ENCODE measurements at regions not wholly inside any gene's neighbourhood (a gene's known extent, or its start where the extent isn't known, plus 50 kb on each side); places are given as distances from the start of the nearest gene placed in this dataset.

- no peak for DNase-seq
Observed at GRCh38 chr12:67370979-67371378, 101.8 kb downstream of the CAND1 start.

DNA sequence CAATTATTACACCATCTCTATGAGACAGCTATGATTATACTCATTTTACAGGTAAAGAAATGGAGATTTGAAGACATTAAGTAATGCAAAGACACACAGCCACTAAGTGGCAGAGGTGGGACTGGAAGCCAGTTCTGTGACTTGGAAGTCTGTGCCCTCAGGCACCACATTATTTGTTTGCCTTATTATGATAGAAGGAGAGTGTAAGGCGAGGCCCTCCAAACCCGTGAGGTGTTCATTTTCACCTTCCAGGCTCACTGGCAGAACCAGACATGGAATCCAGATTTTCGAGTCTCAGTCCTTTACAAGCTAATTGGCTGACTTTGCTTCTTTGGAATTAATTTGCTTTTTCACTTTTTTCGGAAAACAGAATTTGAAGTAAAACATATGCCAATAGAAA, 107.9 kb downstream of the CAND1 start:
- no peak for DNase-seq

DNA sequence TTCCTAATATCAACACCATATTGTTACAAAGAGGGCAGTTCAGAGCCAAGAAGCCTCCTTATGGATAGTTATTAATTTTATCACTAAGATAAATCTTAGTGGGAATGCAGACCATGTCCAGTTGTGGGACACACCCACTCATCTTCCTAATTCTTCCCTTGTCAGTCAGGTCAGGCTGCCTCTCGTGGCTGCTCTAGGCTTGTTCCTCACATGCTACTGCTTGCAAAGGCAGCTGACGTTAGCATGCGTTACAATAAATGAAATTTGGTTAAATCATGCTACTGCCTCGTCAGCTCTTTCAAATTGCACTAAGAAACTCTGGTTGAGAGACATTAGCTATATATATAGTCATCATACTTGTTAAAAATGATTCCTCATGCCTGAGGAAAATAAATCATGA, 108.4 kb downstream of the CAND1 start:
- no peak for DNase-seq

- no peak for DNase-seq
Observed at GRCh38 chr12:67382241-67382871, 113.2 kb downstream of the CAND1 start.

DNA sequence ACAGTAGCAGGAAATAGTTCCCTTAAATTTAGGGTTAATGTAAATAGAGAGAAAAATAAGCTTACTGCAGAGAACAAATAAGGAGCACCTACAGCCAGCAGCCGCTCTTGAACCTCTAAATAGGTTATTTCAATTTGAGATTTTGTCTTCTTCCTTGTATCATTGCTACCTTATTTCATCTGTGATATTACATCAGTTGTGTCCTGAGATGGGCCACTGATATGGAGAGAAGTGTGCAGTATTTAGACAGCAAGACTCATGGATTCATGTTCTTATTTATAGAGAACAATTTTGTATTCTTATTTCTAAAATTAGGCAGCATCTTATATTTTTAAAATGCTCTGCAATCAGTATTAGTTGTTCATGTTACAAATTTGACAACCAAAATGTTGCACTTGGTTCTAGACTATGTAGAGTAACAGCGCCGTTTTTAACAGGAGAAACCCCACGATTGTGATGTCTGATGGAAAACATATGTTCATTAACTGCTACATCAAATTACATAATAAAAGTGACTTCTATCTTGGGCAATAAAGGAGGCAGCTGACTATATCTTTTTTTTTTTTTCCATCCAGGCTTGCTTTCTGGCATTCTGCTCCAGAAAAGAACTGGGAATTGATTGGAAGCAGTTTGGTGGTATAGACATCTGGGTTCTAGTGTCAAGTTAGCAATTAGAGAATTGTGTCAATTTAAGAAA, 117.9 kb downstream of the CAND1 start:
- DNase-seq, result no peak

- DNase-seq, result no peak
Observed at GRCh38 chr12:67388331-67389138, 119.4 kb downstream of the CAND1 start.

DNA sequence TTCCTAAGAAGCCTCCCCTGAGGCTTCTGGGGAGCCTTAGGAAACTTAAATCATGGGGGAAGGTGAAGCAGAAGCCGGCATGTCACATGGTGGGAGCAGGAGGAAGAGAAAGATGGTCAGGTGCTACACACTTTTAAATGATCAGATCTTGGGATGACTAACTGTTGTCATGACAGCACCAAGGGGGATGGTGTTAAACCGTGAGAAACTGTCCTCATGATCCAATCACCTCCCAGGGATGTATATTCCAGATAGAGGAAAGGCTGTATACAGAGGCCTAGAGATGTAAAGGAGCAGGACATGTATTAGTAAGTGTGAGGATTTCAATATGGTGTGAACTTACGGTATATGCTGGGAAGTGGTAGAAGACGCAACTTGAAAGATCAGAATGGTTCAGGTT, 121.1 kb downstream of the CAND1 start:
- no peak for DNase-seq

DNA sequence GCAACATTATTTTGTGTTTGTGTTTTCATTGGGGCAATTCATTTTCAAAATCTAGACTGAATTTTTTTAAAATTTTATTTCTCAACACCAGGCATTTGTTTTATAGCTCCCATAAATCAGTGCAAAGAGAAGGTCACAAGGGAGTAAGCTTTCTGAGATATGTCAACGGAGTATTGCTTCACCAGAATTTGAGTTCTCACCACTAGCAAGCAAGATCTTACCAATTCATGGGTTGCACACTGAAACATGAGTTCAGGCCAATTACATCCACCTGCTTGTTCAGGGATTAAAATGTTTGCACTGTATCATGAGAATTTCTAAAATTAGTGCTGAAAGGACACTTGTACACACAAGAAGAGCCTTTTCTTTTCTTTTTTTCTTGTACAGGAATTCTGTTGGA, 121.9 kb downstream of the CAND1 start:
- DNase-seq, result no peak

- no peak for DNase-seq
Observed at GRCh38 chr12:67391656-67392055, 122.5 kb downstream of the CAND1 start.

DNA sequence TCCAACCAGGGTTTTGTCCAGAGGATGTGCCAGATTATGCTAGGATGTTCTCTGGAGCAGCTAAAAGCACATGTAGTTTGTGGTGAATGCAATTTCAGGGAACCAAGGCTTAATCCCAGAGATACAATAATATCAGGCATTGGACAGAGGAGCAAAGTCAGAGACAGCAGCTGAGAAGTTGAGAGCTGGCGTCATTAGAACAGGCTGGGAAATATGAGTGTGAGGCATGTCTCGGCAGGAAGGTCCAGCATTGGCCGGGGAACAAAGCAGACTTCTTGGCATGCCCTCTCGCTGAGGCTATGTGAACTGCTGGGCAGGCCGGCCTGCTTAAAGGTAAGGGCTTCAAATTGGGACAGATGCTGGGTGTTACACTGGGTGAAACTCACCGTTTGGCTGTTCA, 125.4 kb downstream of the CAND1 start:
- DNase-seq, result no peak

DNA sequence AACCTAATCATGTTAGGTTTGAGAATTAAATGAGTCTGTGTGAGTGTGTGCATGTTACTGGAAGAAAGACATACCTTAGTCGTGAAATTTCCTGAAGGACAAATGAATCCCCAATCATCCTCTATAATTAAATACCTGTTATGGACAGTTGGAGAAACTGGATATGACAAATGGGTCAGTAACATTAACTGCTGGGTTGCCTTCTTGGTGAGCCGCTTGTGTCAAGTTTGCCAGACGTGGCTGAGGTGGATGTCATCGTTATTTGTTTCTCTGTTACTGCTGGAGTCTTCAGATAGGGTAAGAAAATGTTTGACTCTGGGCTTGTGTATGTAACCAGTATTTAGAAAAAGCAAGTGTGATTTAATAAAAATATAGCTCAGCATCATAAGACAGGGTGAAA, 131.6 kb downstream of the CAND1 start:
- no peak for DNase-seq

DNA sequence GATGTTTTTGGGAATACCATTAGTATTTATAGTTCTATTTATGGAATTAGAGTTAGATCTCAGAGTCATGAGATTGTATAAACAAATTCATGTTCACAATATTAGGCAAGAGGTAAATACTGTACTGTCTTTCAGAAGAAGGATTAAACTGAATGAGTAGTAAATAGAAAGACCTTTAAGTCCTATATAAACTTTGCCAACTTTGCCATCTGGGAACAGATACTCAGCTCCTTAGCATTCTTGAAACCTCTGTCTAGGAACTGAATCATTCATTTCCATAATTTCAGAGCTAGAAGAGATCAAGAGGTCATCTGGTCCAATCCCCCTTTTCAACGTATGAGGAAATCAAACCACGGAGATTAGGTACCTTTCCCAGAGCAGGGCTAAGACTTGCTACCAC, 141.1 kb downstream of the CAND1 start:
- DNase-seq, result no peak

DNA sequence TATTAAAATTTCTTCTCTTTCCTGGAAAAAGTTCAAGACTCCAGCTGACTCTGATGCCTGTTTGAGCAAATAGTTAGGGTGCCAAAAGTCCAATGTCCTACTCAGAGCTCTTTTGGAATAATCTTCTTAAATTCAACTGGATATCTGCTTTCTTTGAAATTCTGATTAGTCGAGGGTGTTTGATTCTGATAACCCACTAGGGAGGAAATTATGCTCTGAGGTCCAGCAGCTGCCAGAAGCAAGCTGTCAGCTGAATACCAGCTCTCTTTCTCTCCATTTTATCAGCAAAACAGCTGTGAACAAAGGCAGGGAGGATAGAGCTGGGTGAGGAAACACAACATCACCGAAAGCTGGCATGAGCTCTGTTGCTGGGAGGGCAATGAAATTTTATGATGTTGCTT, 141.5 kb downstream of the CAND1 start:
- no peak for DNase-seq

GRCh38 chr12:67411562-67411961, 142.4 kb downstream of the CAND1 start:
- DNase-seq, result no peak

DNA sequence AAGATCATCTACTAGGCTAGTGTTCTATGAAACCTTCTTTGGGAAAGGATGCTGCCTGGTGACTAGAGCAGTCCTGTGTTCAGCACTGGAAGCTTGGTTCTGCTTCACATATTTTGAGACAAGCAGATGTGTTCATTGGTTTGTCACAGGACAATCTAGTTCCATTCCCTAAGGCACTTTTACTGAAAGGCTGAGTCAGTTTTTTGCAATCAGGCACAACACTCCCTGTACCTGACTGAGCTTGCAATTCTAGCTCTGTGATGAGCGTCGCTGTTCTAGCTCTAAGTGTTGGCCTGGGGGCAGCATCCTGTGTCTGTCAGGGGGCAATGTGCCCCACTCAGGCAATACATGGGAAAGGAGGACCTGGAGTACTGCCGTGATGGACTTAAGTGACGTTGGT, 144.4 kb downstream of the CAND1 start:
- no peak for DNase-seq

GRCh38 chr12:67414011-67414715, 145.0 kb downstream of the CAND1 start:
- DNase-seq, result no peak

DNA sequence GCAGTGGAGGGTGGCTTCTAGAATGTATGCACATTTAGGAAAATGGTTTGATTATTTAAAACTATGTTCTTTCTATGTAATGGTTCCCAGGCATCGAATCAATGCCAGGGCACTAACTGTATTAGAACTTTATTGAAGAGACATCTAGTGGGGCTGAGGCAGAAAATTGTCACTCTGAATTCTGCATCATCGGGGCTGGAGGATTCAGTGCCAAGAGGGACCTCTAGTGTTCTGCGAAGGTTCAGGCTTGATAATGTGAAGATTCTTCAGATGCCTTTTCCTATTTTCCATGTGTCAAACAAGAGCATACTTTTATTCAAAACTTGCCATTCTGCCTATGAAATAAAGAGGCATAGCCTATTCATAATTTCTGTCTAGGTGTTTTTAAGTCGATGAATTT, 146.3 kb downstream of the CAND1 start:
- no peak for DNase-seq

- no peak for DNase-seq
Observed at GRCh38 chr12:67419810-67420209, 150.7 kb downstream of the CAND1 start.

GRCh38 chr12:67420506-67420905, 151.3 kb downstream of the CAND1 start:
- no peak for DNase-seq

DNA sequence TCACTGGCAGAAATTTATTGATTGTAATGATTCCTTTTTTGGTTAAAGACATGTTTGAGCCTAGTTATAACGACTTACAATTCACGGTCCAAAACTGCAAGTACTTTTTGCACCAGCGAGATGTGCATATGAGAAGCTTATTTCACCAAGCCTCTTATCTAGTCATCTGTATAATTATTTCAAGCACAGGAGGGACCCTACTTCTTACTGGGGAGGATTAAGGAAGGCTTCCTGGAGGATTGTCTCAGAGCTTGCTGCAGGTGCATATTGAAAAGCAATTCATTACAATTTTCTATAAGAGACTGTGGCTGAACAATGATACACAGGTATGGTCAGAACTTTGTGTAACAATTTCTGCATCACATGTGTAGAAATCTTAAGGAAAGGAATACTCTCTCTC, 152.9 kb downstream of the CAND1 start:
- no peak for DNase-seq

DNA sequence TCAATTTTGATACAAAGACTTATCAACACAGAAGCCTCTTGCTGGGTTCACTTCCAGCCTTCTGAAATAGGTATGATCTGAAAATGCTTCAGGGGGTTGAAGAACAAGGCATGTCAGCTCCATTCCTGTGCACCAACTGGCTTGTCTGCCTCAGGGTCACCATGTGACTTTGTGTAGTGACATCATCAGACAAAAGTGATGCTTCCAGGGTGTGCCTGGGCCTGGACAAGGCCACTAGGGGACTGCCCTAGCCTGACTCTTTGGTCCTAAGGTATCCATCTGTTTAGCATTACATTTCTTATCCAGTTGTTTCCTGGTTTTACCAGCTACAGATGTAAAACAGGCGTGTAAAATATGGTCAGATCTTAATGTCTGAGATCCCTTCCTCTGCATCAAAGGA, 155.6 kb downstream of the CAND1 start:
- DNase-seq, result no peak

DNA sequence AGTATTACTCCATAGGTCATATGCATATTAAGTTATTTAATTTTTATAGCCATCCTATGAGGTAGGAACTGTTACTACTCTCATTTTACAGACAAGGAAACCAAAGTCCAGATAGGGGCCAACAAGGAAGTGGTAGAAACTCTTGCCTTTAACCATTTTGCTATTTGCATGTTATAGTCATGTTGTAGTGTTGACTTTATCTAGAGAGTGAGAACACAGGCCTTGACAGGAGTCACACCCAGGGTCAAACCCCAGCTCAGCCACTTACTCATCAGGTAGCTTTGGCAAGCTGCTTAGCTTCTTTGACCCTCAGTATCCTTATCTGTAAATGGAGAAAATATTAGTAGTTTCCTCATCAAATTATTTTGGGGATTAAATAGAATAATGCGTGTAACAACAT, 156.2 kb downstream of the CAND1 start:
- DNase-seq, result no peak

DNA sequence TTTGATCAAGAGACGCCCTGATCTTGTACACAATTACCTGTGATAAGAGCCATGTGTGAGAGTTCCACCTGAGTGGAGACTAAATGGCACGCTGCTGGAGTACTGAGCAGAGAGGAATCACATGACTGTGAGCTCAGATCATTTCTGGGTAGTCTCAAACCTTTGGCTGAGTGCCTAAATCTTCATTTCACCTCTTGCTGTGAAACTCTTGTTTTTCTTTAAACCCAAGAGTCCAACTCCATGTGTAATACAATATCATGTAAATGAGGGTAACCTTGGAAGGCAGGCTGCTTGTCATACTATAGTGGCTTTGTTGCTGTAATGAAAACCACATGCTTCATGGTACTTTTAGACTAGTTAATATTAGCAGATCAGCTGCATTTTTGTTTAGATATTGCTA, 156.9 kb downstream of the CAND1 start:
- no peak for DNase-seq
